ENCODE measurements at regions not wholly inside any gene's neighbourhood (a gene's known extent, or its start where the extent isn't known, plus 50 kb on each side); places are given as distances from the start of the nearest gene placed in this dataset.

DNA sequence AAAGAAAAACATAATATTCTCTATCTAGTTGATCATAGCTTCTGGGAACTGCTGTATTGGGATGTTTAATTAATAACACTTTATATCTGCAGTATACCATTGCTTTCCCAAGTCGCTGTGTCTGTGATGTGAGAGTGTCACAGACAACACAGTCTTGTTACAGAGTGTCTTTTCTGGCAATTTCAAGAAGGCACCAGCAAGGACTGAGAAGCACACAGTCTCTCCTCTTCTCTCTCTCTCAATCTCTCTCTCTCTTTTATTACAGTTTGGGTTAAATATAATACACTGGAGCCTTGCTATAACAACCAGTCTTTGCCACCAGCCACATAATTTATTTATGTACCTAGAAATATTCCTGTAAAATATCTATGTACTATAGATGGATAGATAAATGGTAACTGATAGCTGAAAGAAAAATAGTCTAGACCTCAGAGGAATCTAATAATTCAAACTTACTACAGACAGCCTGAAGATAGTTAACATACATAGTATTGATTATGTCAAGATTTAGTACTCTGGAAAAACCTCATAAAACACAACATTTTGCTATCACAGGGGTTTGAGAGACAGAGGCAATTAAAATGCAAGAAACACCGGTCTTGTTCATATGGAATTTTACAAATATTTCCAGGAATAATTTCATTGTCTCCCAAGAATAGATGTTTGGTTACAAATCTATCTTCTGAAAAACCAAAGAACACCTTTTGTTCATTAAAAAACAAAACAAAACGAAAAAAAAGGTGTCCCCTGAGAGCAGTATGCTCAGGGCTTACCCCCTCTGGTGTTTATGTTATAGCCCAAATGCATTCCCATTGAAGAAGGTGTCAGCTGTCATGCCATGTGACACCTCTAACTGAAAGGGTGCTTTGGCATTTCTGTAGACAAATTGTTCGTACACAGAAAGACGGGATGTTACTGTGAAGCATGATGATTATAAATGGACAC lies 507.8 kb downstream of the TBC1D4 start:
- Histone ChIP-seq H3K79me2 (ENCODE audit: control insufficient read depth, insufficient read depth, low read length) (no peaks in the 10 kb centered on the region), H3K9me1 (ENCODE audit: control insufficient read depth, extremely low read depth, insufficient read depth, low read length) (no peaks in the 10 kb centered on the region), H3K27me3 (ENCODE audit: control insufficient read depth, extremely low read depth, insufficient read depth, low read length) (peaks cover 5% of the 10 kb centered on the region), H2AFZ (ENCODE audit: control insufficient read depth, low read length) (no peak overlapping the region), H3K9me3 (ENCODE audit: control insufficient read depth, low read depth, low read length) (no peaks in the 10 kb centered on the region), H3K27ac (ENCODE audit: control insufficient read depth, insufficient read depth, low read length) (no peak overlapping the region), H4K20me1 (ENCODE audit: control insufficient read depth, extremely low read depth, insufficient read depth, low read length) (no peaks in the 10 kb centered on the region), H3K4me2 (ENCODE audit: control insufficient read depth, extremely low read depth, insufficient read depth, low read depth, low read length) (no peak overlapping the region), H3K4me1 (ENCODE audit: control insufficient read depth, extremely low read depth, insufficient read depth, low read length) (no peaks in the 10 kb centered on the region), H3K9ac (ENCODE audit: control insufficient read depth, extremely low read depth, insufficient read depth, low read length) (no peak overlapping the region), H3K36me3 (ENCODE audit: control insufficient read depth in 2 of 2, extremely low read depth in 1 of 2, insufficient read depth in 2 of 2, low read length in 2 of 2) (no peaks in the 10 kb centered on the region), H3K4me3 (ENCODE audit: control insufficient read depth in 2 of 3, extremely low read depth in 1 of 3, insufficient read depth in 2 of 3, low read depth in 1 of 3, low read length in 3 of 3) (no peak overlapping the region)
- no peak for FAIRE-seq
- DNase-seq (ENCODE audit: low read depth, low spot score) = no peak
- TF ChIP-seq EZH2 (IDR thresholded peaks at IDR 0.05; ENCODE audit: low read length) = no peak
- TF ChIP-seq, protein P1, sequence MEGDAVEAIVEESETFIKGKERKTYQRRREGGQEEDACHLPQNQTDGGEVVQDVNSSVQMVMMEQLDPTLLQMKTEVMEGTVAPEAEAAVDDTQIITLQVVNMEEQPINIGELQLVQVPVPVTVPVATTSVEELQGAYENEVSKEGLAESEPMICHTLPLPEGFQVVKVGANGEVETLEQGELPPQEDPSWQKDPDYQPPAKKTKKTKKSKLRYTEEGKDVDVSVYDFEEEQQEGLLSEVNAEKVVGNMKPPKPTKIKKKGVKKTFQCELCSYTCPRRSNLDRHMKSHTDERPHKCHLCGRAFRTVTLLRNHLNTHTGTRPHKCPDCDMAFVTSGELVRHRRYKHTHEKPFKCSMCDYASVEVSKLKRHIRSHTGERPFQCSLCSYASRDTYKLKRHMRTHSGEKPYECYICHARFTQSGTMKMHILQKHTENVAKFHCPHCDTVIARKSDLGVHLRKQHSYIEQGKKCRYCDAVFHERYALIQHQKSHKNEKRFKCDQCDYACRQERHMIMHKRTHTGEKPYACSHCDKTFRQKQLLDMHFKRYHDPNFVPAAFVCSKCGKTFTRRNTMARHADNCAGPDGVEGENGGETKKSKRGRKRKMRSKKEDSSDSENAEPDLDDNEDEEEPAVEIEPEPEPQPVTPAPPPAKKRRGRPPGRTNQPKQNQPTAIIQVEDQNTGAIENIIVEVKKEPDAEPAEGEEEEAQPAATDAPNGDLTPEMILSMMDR (optimal IDR thresholded peaks at IDR 0.05 in 1 of 3, IDR thresholded peaks at IDR 0.05 in 1 of 3, conservative IDR thresholded peaks at IDR 0.05 in 1 of 3; ENCODE audit: extremely low read depth in 1 of 3, insufficient read depth in 2 of 3, low read length in 3 of 3) = no peak
- dilution Hi-C loops (cut with MboI; ENCODE audit: extremely low pct_ligation_motif_present, low sequenced_read_pairs) = no loop called here

DNA sequence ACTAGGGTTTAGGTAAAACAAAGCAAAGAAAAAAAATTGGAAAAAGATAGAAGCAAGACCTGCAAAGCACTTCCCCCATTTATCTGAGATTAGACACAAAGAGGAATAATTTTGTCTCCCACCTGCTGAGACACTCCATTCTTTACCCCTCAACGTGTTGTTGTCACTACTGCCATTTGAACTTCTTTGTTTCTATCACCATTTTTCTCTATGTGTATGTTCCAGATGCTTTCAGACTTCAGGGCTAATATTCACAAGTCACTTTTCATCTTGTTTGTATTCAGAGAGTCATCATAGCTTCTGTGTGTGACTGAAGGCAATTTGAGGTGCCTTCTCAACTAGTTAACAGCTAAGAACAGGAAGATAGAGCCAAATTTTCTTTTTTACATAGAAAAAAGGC lies 512.5 kb downstream of the TBC1D4 start:
- dilution Hi-C loops (cut with MboI; ENCODE audit: extremely low pct_ligation_motif_present, low sequenced_read_pairs) = no loop called here
- Histone ChIP-seq H3K4me2 (ENCODE audit: control insufficient read depth, extremely low read depth, insufficient read depth, low read depth, low read length) (no peak overlapping the region), H3K79me2 (ENCODE audit: control insufficient read depth, insufficient read depth, low read length) (no peaks in the 10 kb centered on the region), H3K9ac (ENCODE audit: control insufficient read depth, extremely low read depth, insufficient read depth, low read length) (no peak overlapping the region), H2AFZ (ENCODE audit: control insufficient read depth, low read length) (no peak overlapping the region), H3K4me1 (ENCODE audit: control insufficient read depth, extremely low read depth, insufficient read depth, low read length) (no peaks in the 10 kb centered on the region), H3K27ac (ENCODE audit: control insufficient read depth, insufficient read depth, low read length) (no peak overlapping the region), H3K9me3 (ENCODE audit: control insufficient read depth, low read depth, low read length) (no peaks in the 10 kb centered on the region), H3K4me3 (ENCODE audit: control insufficient read depth in 2 of 3, extremely low read depth in 1 of 3, insufficient read depth in 2 of 3, low read depth in 1 of 3, low read length in 3 of 3) (no peak overlapping the region), H4K20me1 (ENCODE audit: control insufficient read depth, extremely low read depth, insufficient read depth, low read length) (no peaks in the 10 kb centered on the region), H3K27me3 (ENCODE audit: control insufficient read depth, extremely low read depth, insufficient read depth, low read length) (peaks cover 5% of the 10 kb centered on the region), H3K36me3 (ENCODE audit: control insufficient read depth in 2 of 2, extremely low read depth in 1 of 2, insufficient read depth in 2 of 2, low read length in 2 of 2) (no peaks in the 10 kb centered on the region), H3K9me1 (ENCODE audit: control insufficient read depth, extremely low read depth, insufficient read depth, low read length) (no peaks in the 10 kb centered on the region)
- DNase-seq (ENCODE audit: low read depth, low spot score) (no peak), FAIRE-seq (no peak)
- no peak for TF ChIP-seq EZH2 (IDR thresholded peaks at IDR 0.05; ENCODE audit: low read length)
- TF ChIP-seq, protein P1 (optimal IDR thresholded peaks at IDR 0.05 in 1 of 3, IDR thresholded peaks at IDR 0.05 in 1 of 3, conservative IDR thresholded peaks at IDR 0.05 in 1 of 3; ENCODE audit: extremely low read depth in 1 of 3, insufficient read depth in 2 of 3, low read length in 3 of 3) = no peak
